GM12878 (cell line): ENCODE measurements at regions not wholly inside any gene's neighbourhood (a gene's known extent, or its start where the extent isn't known, plus 50 kb on each side); places are given as distances from the start of the nearest gene placed in this dataset.

Source experiments
- ATAC-seq: fragments of 200-7000 bp; cut with Tn5 transposase; 3 replicates; pipeline ENCODE4 v1.9.1; 2020; ENCODE audit warnings: mild to moderate bottlenecking, moderate library complexity
- BruUV-seq: library from RNA; stranded (reverse); fragments of 400-500 nt; replicated peaks from 2 replicates; lab custom pipeline; 2021; lab: Mats Ljungman, UMichigan
- CTCF ChIA-PET: fragments of 300-600 bp; sonication (Branson Sonifier 250); formaldehyde crosslinking; extraction: SDS; loops from one replicate; lab custom pipeline; 2021; ENCODE audit warnings: inconsistent platforms; lab: Yijun Ruan, JAX
- POLR2A ChIA-PET: fragments of 350-600 bp; formaldehyde crosslinking; extraction: SDS; loops from one replicate; lab custom pipeline; 2021; ENCODE audit warnings: inconsistent platforms; lab: Charles Lee
- RAD21 ChIA-PET: fragments of 300-600 bp; sonication (Branson Sonifier 250); formaldehyde crosslinking; loops from one replicate; lab custom pipeline; 2023; ENCODE audit warnings: antibody characterized with exemption; ENCODE audit not compliant: unreplicated experiment; lab: Charles Lee
- SMC1A ChIA-PET: fragments of 300-600 bp; sonication (Branson Sonifier 250); formaldehyde crosslinking; loops from one replicate; lab custom pipeline; 2023; ENCODE audit not compliant: unreplicated experiment, uncharacterized antibody; lab: Charles Lee
- DNase-seq: peaks from one replicate; pipeline ENCODE4 v3.0.0-alpha.2; 2011; ENCODE audit warnings: low read depth, low spot score
- FAIRE-seq: peaks from 3 replicates; lab custom pipeline; 2011; peaks lifted over from hg19 to GRCh38; lab: Jason Lieb, UNC
- H2AFZ ChIP-seq: 2 replicates; pipeline ENCODE4 v1.6.0; 2011; ENCODE audit warnings: low read depth, low read length, control low read depth; ENCODE audit not compliant: control insufficient read depth
- H3K27ac ChIP-seq: 2 replicates; pipeline ENCODE4 v1.5.1; 2011; ENCODE audit warnings: control low read depth; ENCODE audit not compliant: control insufficient read depth, insufficient read depth
- H3K27me3 ChIP-seq, 2 experiments: replicated peaks in 1 of 2; 2 replicates each; pipeline versions ENCODE4 v1.6.0 to v1.6.1; 2011; ENCODE audit warnings: low read length in 1 of 2; ENCODE audit not compliant: control insufficient read depth in 2 of 2, insufficient read depth in 2 of 2
- H3K36me3 ChIP-seq, 2 experiments: 2 replicates each; pipeline ENCODE4 v1.5.1; 2011; ENCODE audit warnings: low read length in 1 of 2; ENCODE audit not compliant: control insufficient read depth in 2 of 2, insufficient read depth in 2 of 2
- H3K4me1 ChIP-seq: 2 replicates; pipeline ENCODE4 v1.6.1; 2011; ENCODE audit warnings: mild to moderate bottlenecking, low read length, moderate library complexity, mixed read lengths; ENCODE audit not compliant: control insufficient read depth, insufficient read depth
- H3K4me2 ChIP-seq: 2 replicates; pipeline ENCODE4 v1.6.0; 2011; ENCODE audit warnings: control low read depth; ENCODE audit not compliant: control insufficient read depth, insufficient read depth
- H3K4me3 ChIP-seq: fragments of 200-600 bp; sonication (generic); 2 replicates; pipeline ENCODE4 v1.5.1; 2016
- H3K79me2 ChIP-seq: 2 replicates; pipeline ENCODE4 v1.6.0; 2011; ENCODE audit warnings: low read length; ENCODE audit not compliant: control insufficient read depth, insufficient read depth
- H3K9ac ChIP-seq: 2 replicates; pipeline ENCODE4 v1.8.0; 2011; ENCODE audit warnings: low read length, control low read depth, mixed read lengths; ENCODE audit not compliant: control insufficient read depth, insufficient read depth
- H3K9me3 ChIP-seq: replicated peaks from 3 replicates; pipeline ENCODE4 v1.5.1; 2011; ENCODE audit warnings: mild to moderate bottlenecking, low read length; ENCODE audit not compliant: control insufficient read depth, insufficient read depth
- H4K20me1 ChIP-seq: 2 replicates; pipeline ENCODE4 v1.6.0; 2011; ENCODE audit not compliant: control insufficient read depth, insufficient read depth
- ATF7 ChIP-seq: fragments of 450-650 bp; IDR thresholded peaks from 2 replicates; pipeline ENCODE4 v1.6.1; 2016; ENCODE audit warnings: low read depth, mild to moderate bottlenecking
- BCL11A ChIP-seq: IDR thresholded peaks from 2 replicates; pipeline ENCODE4 v1.6.1; 2011; ENCODE audit warnings: low read depth, low read length
- BMI1 ChIP-seq: fragments of 450-650 bp; IDR thresholded peaks from 2 replicates; pipeline ENCODE4 v1.6.1; 2016; ENCODE audit warnings: mild to moderate bottlenecking, moderate library complexity, borderline replicate concordance
- GABPA ChIP-seq: IDR thresholded peaks from 2 replicates; pipeline ENCODE4 v1.6.1; 2014; ENCODE audit warnings: antibody characterized with exemption, low read depth, mild to moderate bottlenecking, inconsistent platforms
- KAT2A ChIP-seq: conservative IDR thresholded peaks from 2 replicates; pipeline ENCODE4 v1.6.1; 2011; ENCODE audit warnings: low read depth, low read length; ENCODE audit not compliant: control insufficient read depth
- MEF2B ChIP-seq: fragments of 450-650 bp; IDR thresholded peaks from 2 replicates; pipeline ENCODE4 v1.6.1; 2018; ENCODE audit warnings: mild to moderate bottlenecking, moderate library complexity; ENCODE audit not compliant: partially characterized antibody, poor library complexity, severe bottlenecking
- MTA2 ChIP-seq: fragments of 450-650 bp; IDR thresholded peaks from 2 replicates; pipeline ENCODE4 v1.6.1; 2016; ENCODE audit warnings: low read depth, mild to moderate bottlenecking, moderate library complexity
- MXI1 ChIP-seq: fragments of 150-350 bp; IDR thresholded peaks from 2 replicates; pipeline ENCODE4 v1.6.1; 2011; ENCODE audit warnings: low read depth, mild to moderate bottlenecking, inconsistent platforms, low read length, improper control_type of control experiment
- RCOR1 ChIP-seq: conservative IDR thresholded peaks from 2 replicates; pipeline ENCODE4 v1.6.1; 2012; ENCODE audit warnings: low read depth, low read length, improper control_type of control experiment
- SIN3A ChIP-seq: IDR thresholded peaks from 2 replicates; pipeline ENCODE4 v1.6.1; 2012; ENCODE audit warnings: low read depth, low read length, improper control_type of control experiment
- SIX5 ChIP-seq: IDR thresholded peaks from 2 replicates; pipeline ENCODE4 v1.6.1; 2011; ENCODE audit warnings: mild to moderate bottlenecking, low read depth, low read length, moderate library complexity; ENCODE audit not compliant: severe bottlenecking
- SMAD5 ChIP-seq: IDR thresholded peaks from 2 replicates; pipeline ENCODE4 v1.6.1; 2016; ENCODE audit warnings: antibody characterized with exemption, low read depth
- STAT3 ChIP-seq: IDR thresholded peaks from 2 replicates; pipeline ENCODE4 v1.6.1; 2011; ENCODE audit warnings: low read depth, low read length, improper control_type of control experiment
- TCF12 ChIP-seq: IDR thresholded peaks from 2 replicates; pipeline ENCODE4 v1.6.1; 2011; ENCODE audit warnings: low read depth, mild to moderate bottlenecking, low read length
- TCF3 ChIP-seq: IDR thresholded peaks from 2 replicates; pipeline ENCODE4 v1.6.1; 2012; ENCODE audit warnings: low read depth, mild to moderate bottlenecking, low read length, borderline replicate concordance; ENCODE audit not compliant: insufficient read depth
- WGBS: methylation state at CpG from one replicate; pipeline ENCODE4 v1.1.6; 2016; ENCODE audit warnings: low lambda C conversion rate; ENCODE audit not compliant: insufficient replicate concordance, insufficient coverage; ENCODE audit errors: missing lambda C conversion rate; 5-methylcytosine and 5-hydroxymethylcytosine counted together
- in situ Hi-C: fragments of 300-500 bp; cut with MboI; formaldehyde crosslinking; loops from 9 replicates; pipeline ENCODE4 v1.14.3; 2018; ENCODE audit warnings: mixed read lengths
- intact Hi-C: fragments of 100-400 bp; cut with micrococcal nuclease; formaldehyde crosslinking; loops from one replicate; pipeline ENCODE4 v1.14.2; 2022; ENCODE audit not compliant: unreplicated experiment
- TF ChIP-seq, protein P1 (sequence below): fragments of 450-650 bp; IDR thresholded peaks from 2 replicates; pipeline ENCODE4 v1.6.1; 2017; ENCODE audit warnings: mild to moderate bottlenecking, moderate library complexity
- TF ChIP-seq, protein P2 (sequence below): fragments of 450-650 bp; IDR thresholded peaks from 2 replicates; pipeline ENCODE4 v1.6.1; 2017; ENCODE audit warnings: mild to moderate bottlenecking, low read depth, inconsistent platforms; ENCODE audit not compliant: poor library complexity, severe bottlenecking

DNA sequence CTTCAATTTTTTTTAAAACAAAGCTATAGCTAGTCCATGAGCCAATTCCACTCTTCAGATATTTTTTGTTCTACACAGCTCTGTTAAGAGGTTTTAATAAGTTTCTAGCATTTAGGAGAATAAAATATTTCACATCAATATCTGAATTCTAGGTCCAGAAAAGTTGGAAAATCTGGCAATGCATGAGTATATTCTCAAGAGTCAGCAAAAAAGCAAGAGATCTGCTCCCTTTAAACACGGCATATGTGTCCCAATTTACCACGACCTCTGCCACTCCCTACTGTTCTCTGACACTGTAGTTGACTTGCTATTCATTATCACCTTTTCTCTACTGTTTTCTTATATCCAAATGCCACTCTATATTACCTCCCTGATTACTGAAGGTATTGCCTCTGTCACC lies 145.1 kb upstream of the TGFBR2 start:
- Histone ChIP-seq H2AFZ (no peak overlapping the region), H3K4me1 (no peaks in the 10 kb centered on the region), H3K9me3 (no peaks in the 10 kb centered on the region), H3K79me2 (no peaks in the 10 kb centered on the region), H3K4me3 (no peak overlapping the region), H3K4me2 (no peak overlapping the region)
- 15% methylated on average over 2 of the region's 2 CpGs for WGBS
- CTCF ChIA-PET: interaction anchor here (1.4 kb wide), 1 partner anchor 13 kb away, joined by 3 read pairs; no protein-coding TSS in a partner anchor
- no TSS peak for BruUV-seq
- FAIRE-seq: no peak
- TF ChIP-seq TCF3 (no peak), MTA2 (no peak), STAT3 (no peak), KAT2A (no peak), SIX5 (no peak), TCF12 (no peak), MEF2B (no peak), GABPA (no peak), BCL11A (no peak), BMI1 (no peak), MXI1 (no peak), ATF7 (no peak), SIN3A (no peak), SMAD5 (no peak), RCOR1 (no peak)
- TF ChIP-seq, protein P1, sequence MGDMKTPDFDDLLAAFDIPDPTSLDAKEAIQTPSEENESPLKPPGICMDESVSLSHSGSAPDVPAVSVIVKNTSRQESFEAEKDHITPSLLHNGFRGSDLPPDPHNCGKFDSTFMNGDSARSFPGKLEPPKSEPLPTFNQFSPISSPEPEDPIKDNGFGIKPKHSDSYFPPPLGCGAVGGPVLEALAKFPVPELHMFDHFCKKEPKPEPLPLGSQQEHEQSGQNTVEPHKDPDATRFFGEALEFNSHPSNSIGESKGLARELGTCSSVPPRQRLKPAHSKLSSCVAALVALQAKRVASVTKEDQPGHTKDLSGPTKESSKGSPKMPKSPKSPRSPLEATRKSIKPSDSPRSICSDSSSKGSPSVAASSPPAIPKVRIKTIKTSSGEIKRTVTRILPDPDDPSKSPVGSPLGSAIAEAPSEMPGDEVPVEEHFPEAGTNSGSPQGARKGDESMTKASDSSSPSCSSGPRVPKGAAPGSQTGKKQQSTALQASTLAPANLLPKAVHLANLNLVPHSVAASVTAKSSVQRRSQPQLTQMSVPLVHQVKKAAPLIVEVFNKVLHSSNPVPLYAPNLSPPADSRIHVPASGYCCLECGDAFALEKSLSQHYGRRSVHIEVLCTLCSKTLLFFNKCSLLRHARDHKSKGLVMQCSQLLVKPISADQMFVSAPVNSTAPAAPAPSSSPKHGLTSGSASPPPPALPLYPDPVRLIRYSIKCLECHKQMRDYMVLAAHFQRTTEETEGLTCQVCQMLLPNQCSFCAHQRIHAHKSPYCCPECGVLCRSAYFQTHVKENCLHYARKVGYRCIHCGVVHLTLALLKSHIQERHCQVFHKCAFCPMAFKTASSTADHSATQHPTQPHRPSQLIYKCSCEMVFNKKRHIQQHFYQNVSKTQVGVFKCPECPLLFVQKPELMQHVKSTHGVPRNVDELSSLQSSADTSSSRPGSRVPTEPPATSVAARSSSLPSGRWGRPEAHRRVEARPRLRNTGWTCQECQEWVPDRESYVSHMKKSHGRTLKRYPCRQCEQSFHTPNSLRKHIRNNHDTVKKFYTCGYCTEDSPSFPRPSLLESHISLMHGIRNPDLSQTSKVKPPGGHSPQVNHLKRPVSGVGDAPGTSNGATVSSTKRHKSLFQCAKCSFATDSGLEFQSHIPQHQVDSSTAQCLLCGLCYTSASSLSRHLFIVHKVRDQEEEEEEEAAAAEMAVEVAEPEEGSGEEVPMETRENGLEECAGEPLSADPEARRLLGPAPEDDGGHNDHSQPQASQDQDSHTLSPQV: no peak
- TF ChIP-seq, protein P2, sequence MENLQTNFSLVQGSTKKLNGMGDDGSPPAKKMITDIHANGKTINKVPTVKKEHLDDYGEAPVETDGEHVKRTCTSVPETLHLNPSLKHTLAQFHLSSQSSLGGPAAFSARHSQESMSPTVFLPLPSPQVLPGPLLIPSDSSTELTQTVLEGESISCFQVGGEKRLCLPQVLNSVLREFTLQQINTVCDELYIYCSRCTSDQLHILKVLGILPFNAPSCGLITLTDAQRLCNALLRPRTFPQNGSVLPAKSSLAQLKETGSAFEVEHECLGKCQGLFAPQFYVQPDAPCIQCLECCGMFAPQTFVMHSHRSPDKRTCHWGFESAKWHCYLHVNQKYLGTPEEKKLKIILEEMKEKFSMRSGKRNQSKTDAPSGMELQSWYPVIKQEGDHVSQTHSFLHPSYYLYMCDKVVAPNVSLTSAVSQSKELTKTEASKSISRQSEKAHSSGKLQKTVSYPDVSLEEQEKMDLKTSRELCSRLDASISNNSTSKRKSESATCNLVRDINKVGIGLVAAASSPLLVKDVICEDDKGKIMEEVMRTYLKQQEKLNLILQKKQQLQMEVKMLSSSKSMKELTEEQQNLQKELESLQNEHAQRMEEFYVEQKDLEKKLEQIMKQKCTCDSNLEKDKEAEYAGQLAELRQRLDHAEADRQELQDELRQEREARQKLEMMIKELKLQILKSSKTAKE: no peak
- TF ChIP-seq, all 136 proteins: peak for 0
- Histone ChIP-seq H3K9ac (no peak overlapping the region), H3K36me3 (no peaks in the 10 kb centered on the region), H3K27me3 (peaks cover 0 to 3% of the 10 kb centered on the region in 2 experiments; a peak in 1 of 4 replicates), H4K20me1 (no peaks in the 10 kb centered on the region), H3K27ac (no peak overlapping the region)
- ChIA-PET RAD21 (interaction anchor here (1.0 kb wide), 2 partner anchors 13 to 17 kb away, joined by 3 to 4 read pairs; no protein-coding TSS in a partner anchor), SMC1A (interaction anchor here (1.1 to 1.6 kb wide), 2 partner anchors 13 kb away, joined by 3 to 4 read pairs; no protein-coding TSS in a partner anchor), POLR2A (no interaction called here)
- ATAC-seq (no peak), DNase-seq (no peak)
- in situ Hi-C loops: no loop called here
- intact Hi-C loops: no loop called here
